8988T (cell line): ENCODE measurements at regions not wholly inside any gene's neighbourhood (a gene's known extent, or its start where the extent isn't known, plus 50 kb on each side); places are given as distances from the start of the nearest gene placed in this dataset.

Experiments
- DNase-seq: peaks from one replicate; pipeline ENCODE4 v3.0.0; 2011

DNA sequence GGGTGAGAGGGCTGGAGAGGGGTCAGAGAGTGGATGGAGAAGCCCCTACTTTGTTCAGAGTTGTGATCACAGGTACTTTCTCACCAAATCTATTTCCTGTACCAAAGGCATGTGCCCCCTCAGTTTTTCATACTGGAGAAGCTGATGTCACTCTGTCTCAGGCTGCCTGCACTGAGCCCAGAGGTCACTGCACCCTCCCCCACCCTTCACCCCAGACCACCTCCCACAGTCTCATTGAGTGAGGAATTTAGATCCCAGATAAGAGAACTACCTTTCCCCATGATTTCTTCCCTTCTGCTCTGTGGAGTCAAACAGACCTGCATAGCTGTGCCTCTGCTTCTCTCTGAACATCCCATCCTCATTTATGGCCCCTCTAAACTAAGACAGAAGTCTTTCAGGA lies 140.0 kb upstream of the IRX6 start:
- DNase-seq, result no peak

DNA sequence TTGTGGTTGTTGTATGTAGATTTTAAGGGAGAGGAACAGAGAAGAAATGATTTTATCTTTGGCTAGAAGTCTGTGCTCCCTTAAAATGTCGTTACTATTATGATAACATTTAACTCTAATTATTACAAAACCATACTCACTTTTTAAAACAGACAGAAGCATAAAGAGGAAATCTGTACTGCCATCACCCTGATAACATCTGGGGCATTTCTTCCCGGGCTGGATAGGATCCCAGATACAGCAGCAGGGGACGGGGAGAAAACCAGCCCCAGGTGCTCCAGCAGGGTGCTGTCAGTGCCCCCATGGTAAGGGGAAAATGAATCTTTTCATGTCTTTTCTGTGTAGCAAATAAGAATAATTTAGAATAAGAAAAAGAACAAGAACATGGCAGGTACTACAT lies 139.4 kb upstream of the IRX6 start:
- DNase-seq, result no peak

GRCh38 chr16:55189224-55189623 lies 134.8 kb upstream of the IRX6 start:
- DNase-seq, result no peak

- no peak for DNase-seq
Observed at GRCh38 chr16:55189682-55190636, 134.0 kb upstream of the IRX6 start.

GRCh38 chr16:55192734-55193133 lies 131.3 kb upstream of the IRX6 start:
- DNase-seq, result no peak

DNA sequence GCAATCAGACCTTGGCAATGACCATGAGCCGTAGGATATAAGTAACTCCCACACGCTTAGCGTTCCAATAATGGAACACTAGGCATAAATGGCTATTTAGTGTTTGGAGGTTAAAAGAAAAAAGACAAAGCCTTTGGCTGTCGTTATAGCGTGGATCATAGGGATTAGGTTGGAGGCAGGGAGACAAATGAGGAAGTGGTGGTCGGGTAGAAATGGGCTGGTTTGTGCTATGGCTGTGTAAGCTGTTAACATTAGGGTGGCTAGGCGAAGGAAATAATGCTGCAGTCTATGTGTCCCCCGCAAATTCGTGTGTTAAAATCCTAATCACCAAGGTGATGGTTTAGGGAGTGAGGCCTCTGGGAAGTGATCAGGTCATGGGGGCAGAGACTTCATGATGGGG lies 120.4 kb upstream of the IRX6 start:
- DNase-seq, result no peak

DNA sequence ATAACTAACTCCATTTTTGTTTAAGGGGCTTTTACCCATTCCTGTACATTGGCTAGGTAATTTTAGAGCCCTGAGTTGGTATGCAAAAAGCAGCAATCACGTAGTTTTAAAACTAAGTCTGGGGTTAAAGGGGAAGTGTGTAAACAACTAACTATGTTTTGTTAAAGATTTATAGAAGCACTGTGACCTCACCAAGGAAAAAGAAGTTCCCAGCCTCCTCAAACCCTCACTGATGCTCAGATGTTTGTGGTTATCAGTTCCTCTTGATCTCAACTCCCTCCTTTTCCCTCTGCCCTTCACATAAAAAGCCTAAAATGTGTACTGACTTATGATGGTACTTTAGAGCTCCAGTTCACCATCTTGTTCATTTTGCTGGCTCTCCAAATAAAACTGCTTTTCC lies 119.9 kb upstream of the IRX6 start:
- no peak for DNase-seq

- DNase-seq, result no peak
Observed at GRCh38 chr16:55204923-55205322, 119.1 kb upstream of the IRX6 start.

DNA sequence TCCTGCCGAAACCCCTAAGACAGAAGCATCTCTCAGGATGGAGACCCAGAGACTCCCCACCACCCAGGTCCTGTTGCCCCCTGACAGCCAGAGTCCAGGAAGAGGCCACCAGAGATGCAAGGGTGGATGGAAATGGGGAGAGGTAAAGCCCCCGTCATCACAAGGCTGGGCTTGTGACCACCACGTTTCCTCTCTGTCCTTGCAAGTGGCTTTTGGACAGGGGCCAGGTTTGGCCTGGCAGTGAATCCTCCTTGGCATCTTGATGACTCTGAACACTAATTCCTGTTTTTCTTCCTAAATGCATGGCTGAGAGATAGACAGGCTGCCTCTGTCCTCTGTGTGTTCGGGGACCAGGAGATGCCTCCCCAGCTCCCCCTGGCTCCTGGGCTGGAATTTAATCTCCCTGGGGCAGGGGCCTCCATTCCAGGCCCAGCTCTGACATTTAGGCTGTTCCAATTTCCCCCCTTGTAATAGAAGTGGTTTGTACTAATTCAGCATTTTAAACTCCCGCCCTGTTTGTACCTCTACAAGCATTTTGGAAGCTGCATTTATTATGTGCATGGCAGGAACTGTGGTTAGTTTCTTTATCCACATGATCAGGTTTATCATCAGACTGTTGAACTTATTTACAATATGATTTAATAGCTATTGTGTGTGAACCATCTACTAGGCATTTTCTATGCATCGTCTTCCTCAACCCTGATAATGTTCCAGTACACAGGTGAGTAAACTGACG lies 116.1 kb upstream of the IRX6 start:
- DNase-seq, result no peak

- DNase-seq, result no peak
Observed at GRCh38 chr16:55209626-55210025, 114.4 kb upstream of the IRX6 start.

GRCh38 chr16:55212791-55213190 lies 111.2 kb upstream of the IRX6 start:
- DNase-seq, result no peak

DNA sequence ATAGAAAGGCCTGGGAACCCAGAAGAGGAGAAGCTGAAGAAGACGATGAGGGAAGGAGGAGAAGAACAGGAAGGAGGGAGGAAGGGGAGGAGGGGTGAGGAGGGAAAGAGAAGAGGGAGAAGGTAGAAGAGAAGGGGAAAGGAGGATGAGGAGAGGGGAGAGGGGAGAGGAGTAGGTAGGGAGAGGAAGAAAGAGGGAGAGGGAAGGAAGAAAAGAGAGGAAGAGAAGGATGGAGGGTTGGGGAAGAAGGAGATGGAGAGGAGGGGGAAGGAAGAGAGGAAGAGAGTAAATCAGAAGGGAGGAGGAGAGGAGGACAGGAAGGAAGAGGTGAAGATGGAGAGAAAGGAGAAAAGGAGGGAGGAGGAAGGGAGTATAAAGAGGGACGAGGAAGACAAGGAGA lies 109.6 kb upstream of the IRX6 start:
- no peak for DNase-seq

DNA sequence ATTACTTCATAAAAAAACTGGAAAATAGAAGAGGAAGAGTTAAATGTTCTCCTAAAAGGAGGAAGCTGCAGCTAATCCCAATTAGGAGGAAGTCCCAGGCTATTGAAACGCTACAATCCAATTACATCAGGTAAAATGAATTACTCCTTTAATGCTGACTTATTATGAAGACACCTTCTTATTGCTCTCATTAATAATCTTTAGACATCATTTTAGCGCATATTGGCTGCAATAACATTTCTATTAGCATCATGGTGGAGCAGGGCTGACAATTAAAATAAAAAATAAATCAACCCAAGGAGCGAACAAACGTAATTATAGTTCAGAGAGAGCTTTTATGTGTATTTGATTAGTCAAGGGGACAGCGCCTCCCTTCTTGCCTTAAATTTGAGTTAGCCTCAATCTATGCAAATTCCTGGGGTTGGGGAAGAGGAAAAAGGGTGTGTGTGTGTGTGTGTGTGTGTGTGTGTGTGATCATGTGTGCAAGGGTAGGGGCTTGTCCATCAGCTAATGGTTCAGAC lies 109.0 kb upstream of the IRX6 start:
- DNase-seq, result no peak

GRCh38 chr16:55217392-55217791 lies 106.6 kb upstream of the IRX6 start:
- no peak for DNase-seq

DNA sequence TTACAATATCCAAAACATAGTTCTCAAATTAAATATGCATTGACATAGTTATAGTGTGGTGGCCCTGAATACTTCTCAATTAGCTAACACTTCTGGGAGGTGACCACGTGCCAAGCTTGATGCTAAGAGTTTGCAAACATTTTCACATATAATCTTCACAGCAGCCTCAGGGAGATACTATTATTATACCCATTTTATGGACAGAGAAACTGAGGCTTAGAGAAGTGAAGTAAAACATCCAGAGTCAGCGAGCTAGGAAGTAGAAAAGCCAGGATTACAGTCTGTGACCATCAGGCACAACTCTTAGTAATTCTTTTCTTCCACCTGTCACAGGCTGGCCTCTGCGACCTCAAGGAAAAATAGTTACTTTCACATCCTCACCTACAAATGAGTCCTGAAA lies 102.2 kb upstream of the IRX6 start:
- no peak for DNase-seq

- DNase-seq, result no peak
Observed at GRCh38 chr16:55222486-55222885, 101.5 kb upstream of the IRX6 start.

- no peak for DNase-seq
Observed at GRCh38 chr16:55225972-55226542, 97.9 kb upstream of the IRX6 start.

DNA sequence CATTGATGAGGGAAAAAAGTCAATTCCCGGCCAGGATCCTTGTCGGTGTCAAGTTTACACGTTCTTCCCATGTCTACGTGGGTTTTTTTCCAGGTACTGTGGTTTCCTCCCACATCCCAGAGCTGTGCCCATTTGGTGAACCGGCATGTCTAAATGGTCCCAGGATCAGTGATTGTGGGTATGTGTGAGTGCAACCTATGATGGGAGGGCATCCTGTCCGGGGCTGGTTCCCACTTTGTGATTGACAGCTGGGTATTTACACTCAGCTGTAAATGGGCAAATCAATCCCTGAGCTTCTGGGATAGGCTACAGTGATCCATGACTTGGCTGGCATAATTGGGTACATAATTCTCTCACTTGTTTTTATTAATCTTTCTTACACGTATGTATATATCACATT lies 91.2 kb upstream of the IRX6 start:
- no peak for DNase-seq

GRCh38 chr16:55233464-55233863 lies 90.5 kb upstream of the IRX6 start:
- DNase-seq, result no peak

DNA sequence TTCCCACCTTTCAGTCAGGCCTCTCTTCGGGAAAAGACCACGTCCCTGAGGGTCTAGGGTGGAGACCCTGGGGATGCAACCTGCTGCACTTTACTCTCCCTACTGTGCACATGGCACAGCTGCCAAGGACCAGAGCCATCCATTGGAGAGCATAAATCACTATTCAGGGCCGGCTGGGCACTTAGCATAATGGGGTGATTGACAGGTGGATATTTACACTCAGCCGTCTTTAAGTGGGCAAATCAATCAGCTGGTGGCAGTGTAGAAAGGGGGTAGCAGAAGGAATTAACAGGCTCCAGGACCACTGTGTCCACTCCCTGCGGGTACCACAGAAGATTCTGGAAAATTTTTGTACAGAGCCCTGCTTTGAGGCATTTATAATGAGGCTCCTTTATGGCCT lies 87.3 kb upstream of the IRX6 start:
- no peak for DNase-seq

GRCh38 chr16:55239723-55240122 lies 84.3 kb upstream of the IRX6 start:
- DNase-seq, result no peak

DNA sequence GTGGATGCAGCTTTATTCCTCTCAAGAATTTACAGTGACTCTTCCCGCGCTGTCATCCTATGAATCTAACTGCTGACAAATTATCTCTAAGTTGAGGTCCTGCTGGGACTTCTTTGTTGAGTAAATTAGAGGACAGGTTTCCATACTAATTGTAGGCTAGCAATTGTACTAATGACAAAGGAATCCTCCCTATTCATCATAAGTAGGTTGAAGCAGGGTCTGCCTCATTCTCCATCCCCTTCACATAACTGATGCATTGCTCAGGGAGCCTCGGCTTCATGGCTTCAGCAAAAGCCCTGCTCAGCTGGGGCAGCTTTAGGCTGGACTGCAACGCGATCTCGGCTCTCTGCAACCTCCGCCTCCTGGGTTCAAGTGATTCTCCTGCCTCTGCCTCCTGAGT lies 83.1 kb upstream of the IRX6 start:
- no peak for DNase-seq

DNA sequence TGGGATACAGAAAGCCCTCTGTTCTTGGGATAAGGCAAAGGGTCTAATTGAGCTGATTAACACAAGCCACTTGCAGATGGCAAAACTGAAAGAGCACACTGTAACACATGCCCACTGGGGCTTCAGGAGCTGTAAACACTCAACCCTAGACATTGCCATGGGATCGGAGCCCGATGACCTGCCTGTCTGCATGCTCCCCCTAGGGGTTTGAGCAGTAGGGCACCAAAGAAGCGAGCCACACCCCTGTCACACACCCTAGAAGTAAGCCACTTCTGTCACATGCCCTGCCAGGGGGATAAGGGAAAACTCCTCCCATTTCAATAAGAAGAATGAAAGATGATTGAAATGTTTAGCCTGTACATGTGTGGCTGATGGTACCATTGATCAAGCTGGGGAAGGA lies 81.3 kb upstream of the IRX6 start:
- no peak for DNase-seq

GRCh38 chr16:55248058-55248457 lies 75.9 kb upstream of the IRX6 start:
- DNase-seq, result no peak
